ENCODE measurements at regions not wholly inside any gene's neighbourhood (a gene's known extent, or its start where the extent isn't known, plus 50 kb on each side); places are given as distances from the start of the nearest gene placed in this dataset.

GRCh38 chr6:74966712-74967111 lies 239.1 kb downstream of the COL12A1 start:
- H3K4me3 ChIP-seq (ENCODE audit: low read depth, low read length): no peak overlapping the region
- ChIA-PET POLR2A (no interaction called here), CTCF (interaction anchor here (0.8 kb wide), 1 partner anchor 8 kb away, joined by 3 read pairs; no protein-coding TSS in a partner anchor)
- no peak for DNase-seq (ENCODE audit: low read depth, low spot score)
- TF ChIP-seq CTCF (IDR thresholded peaks at IDR 0.05; ENCODE audit: insufficient read depth, low read length, missing control alignments): no peak

- H3K4me3 ChIP-seq (ENCODE audit: low read depth, low read length): no peak overlapping the region
- no peak for DNase-seq (ENCODE audit: low read depth, low spot score)
- CTCF ChIA-PET: no interaction called here
- no peak for TF ChIP-seq CTCF (IDR thresholded peaks at IDR 0.05; ENCODE audit: insufficient read depth, low read length, missing control alignments)
- POLR2A ChIA-PET: no interaction called here
These were observed 240.9 kb downstream of the COL12A1 start for GRCh38 chr6:74964871-74965441.

GRCh38 chr6:74956559-74957428 lies 249.1 kb downstream of the COL12A1 start:
- H3K4me3 ChIP-seq (ENCODE audit: low read depth, low read length): no peak overlapping the region
- ChIA-PET CTCF (interaction anchor here (0.7 to 1.0 kb wide), 2 partner anchors 255 to 548 kb away, joined by 3 to 4 read pairs; no protein-coding TSS in a partner anchor), POLR2A (no interaction called here)
- no peak for DNase-seq (ENCODE audit: low read depth, low spot score)
- no peak for TF ChIP-seq CTCF (IDR thresholded peaks at IDR 0.05; ENCODE audit: insufficient read depth, low read length, missing control alignments)

GRCh38 chr6:74953708-74954107 lies 252.1 kb downstream of the COL12A1 start:
- no peak for DNase-seq (ENCODE audit: low read depth, low spot score)
- POLR2A ChIA-PET: no interaction called here
- CTCF ChIA-PET: no interaction called here
- no peak overlapping the region for H3K4me3 ChIP-seq (ENCODE audit: low read depth, low read length)
- no peak for TF ChIP-seq CTCF (IDR thresholded peaks at IDR 0.05; ENCODE audit: insufficient read depth, low read length, missing control alignments)

GRCh38 chr6:74946961-74947360 lies 258.9 kb downstream of the COL12A1 start:
- H3K4me3 ChIP-seq (ENCODE audit: low read depth, low read length): peak overlapping the region; percentile 25
- POLR2A ChIA-PET: no interaction called here

More at GRCh38 chr6:74946961-74947360, 258.9 kb downstream of the COL12A1 start:
- peak; percentile 23 for DNase-seq (ENCODE audit: low read depth, low spot score)
- CTCF ChIA-PET: interaction anchor here (1.1 kb wide), 1 partner anchor 536 kb away, joined by 3 read pairs; no protein-coding TSS in a partner anchor
- no peak for TF ChIP-seq CTCF (IDR thresholded peaks at IDR 0.05; ENCODE audit: insufficient read depth, low read length, missing control alignments)
